ENCODE measurements at regions not wholly inside any gene's neighbourhood (a gene's known extent, or its start where the extent isn't known, plus 50 kb on each side); places are given as distances from the start of the nearest gene placed in this dataset.

GRCh38 chr18:61091379-61091778 lies 241.9 kb upstream of the CDH20 start:
- DNase-seq: no peak

GRCh38 chr18:61093965-61094364 lies 239.3 kb upstream of the CDH20 start:
- DNase-seq: no peak

DNA sequence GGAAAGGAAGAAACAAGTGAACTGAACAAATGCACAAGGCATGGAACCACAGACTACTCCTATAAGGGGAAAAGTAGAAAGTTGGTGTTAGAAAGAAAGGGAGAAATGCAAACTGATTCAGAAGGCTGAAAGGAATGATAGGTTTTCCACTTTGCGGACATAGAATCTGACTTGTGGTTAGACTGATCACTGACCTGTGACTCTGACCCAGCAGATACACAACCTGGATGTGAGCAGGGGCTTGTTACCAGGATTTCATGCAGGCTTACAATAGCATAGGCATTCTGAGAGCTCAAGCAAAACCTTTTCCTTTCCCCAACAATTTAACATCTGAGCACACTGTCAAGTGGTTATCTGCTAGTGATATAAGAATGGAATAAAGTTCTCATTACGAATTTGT lies 237.0 kb upstream of the CDH20 start:
- DNase-seq: no peak

- no peak for DNase-seq
Measured at GRCh38 chr18:61107113-61107512, 226.1 kb upstream of the CDH20 start.

DNA sequence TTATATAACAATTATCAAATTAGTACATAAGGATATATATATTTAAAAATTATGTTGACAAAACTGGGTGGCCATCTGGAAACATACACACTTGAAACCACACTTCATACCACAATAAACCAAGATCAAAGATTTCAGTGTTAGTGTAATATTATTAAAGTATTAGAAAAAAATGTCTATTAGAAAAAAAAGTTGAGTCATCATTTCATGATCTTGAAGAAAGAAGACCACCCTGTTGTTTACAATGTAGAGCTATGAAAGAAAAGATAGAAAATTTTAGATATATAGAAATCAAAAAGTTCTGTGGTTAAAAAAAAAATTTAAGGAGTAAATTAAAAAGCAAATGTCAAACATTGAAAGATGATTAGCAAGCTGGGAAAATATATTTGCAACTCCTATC lies 224.5 kb upstream of the CDH20 start:
- no peak for DNase-seq

DNA sequence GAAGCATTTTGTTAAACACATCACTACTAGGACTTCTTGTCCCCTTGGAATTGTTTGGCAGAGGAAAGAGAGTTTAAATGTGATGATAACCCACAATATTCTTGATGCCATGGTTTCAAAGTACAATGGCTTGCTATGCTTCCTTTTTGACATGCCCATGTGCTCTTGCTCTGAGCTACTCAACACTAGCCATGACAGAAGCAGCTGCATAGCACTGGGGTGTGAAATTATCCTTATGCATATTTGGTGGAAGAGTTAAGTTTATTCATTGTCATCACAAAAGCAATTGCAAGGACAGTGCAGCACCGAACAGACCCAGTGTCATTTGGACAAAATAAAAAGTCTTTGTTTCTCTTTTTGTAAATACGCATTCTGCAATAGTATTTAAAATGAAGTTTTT lies 209.9 kb upstream of the CDH20 start:
- no peak for DNase-seq

DNA sequence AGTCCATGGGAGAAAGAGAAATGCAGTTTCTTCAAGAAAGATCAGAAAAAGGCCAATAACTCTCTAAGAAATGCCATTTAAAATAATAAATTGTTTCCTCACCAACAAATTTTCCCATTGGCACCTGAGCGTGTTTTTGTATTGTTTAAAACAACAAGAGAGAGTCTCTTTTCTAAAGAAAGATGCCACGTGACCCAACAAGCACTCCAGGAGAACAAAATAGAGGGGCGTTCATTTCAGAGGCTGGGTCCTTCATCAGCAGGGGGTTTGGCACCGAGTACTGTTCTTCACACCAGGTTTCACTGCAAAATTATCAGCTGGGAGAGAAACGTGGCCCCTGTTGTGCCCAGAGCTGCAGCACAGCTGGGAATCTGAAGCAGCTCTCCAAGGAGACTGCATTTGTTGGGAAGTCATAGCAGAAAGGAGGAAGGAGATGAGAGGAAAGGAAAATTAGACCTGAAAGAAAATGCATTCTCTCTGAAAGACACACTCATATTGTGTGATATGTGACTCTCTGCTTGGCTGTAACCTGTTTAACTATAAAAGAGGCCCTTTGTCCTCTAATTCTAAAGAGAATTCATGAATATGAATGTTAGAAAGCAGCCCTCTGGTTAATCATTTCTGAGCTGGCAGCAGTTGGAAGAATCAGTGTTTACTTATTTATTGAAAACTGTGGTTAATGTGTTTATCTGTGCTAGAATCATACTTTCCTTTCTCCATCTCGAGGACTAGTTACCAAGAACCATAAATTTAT lies 205.3 kb upstream of the CDH20 start:
- no peak for DNase-seq

DNA sequence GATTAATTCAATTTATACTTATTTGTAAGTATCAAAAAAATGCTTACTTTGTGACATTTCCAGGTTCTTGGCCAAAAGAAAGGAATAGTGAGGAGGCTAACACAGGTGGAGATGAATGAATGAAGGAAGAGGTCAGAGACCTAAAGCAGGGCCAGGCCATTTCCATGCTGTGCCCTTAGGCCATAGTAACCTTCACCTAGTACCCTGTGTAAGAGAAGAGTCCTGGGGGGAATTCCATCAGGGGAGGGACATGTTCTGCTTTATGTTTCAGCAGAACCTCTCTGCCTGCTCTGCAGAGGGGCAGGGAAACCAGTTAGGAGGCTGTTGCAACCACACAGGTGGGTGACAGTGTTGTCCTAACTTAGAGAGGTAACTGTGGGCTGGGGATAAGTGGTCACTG lies 204.2 kb upstream of the CDH20 start:
- DNase-seq: no peak

DNA sequence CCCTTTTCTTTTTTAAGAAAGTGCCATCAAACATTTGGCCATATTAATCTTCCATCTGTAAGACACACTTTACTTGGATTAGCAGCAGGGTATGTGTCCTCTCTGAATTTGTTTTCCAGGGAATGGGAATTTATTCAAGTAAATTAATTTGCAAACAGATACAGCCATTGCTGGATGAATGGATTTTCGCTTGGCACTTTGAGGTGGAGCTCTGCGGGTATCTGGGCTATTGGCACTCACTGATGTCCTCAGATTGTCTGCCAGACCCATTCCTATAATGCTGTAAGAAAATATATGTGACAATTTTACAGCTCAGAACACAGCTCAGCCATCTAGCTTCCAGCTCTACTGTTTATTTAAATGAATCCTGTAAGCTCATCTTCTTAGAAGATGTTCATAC lies 201.2 kb upstream of the CDH20 start:
- DNase-seq: no peak

DNA sequence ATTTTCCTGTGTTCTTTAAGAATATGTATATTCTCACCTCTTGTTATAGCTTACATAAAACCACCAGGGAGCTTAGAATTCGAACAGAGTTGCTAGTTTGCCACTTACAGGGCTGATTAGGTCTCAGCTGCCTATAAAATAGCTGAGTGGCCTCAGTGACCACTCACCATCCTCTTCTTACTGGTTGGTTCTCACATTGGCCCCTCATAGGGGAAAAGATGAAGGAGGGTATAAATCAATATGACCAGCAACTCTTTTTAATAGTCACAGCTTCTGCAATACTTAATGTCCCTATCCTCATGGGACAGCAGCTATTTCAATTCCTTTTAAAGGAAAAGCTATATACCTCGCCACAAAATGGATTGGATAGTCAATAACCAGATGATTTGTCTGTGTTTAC lies 199.4 kb upstream of the CDH20 start:
- no peak for DNase-seq

GRCh38 chr18:61136711-61137251 lies 196.4 kb upstream of the CDH20 start:
- DNase-seq: no peak

DNA sequence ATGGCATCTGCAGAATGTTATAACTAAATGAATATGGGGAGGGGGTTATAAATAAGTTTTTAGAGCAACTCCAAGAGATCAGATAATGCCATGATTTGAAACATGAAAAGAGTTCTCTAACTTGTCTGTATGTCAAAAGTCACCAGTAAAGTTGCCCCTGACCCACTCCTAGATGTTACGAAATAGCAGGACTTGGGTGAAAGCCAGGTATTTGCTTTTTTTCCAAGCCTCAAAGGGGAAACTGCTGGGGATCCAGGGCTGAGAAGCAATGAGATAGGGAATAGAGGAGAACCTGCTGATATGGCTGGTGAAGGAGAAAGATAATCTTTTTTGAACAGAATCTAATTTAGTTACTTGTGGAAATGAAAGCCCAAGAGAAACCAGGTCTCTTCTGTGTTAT lies 191.5 kb upstream of the CDH20 start:
- no peak for DNase-seq

DNA sequence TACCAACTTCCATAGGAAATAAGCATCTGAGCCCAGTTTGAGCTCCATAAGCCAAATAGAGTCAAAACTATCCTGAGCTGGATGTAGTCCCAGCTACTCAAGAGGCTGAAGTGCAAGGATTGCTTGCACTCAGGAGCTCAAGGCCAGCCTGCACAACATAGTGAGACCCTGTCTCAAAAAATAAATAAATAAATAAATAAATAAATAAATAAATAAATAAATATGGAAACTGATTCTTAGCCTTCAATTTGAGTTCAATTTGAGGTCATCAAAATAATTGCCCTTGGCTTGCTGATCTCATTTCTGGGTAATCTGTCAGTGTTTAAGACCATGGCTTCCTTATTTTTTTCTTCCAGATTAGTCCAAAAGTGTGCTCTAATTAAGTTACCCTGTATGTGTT lies 184.9 kb upstream of the CDH20 start:
- no peak for DNase-seq

DNA sequence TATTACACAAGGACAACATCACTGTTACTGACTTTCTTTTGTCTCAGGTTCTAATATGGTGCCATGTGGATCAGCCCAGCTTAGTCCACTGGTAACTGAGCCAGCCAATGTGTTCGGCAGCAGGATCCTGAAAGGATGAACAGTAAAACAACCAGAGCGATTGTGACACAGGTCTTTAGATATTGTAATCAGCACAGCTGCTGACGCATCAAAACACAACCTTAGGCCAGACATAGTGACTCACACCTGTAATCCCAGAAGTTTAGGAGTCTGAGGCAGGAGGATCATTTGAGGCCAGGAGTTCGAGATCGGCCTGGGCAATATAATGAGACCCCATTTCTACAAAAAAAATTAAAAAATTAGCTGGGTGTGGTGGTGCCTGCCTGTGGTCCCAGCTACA lies 183.4 kb upstream of the CDH20 start:
- no peak for DNase-seq

- no peak for DNase-seq
Measured at GRCh38 chr18:61153571-61153970, 179.7 kb upstream of the CDH20 start.

GRCh38 chr18:61154866-61155265 lies 178.4 kb upstream of the CDH20 start:
- DNase-seq: no peak

GRCh38 chr18:61155586-61155985 lies 177.6 kb upstream of the CDH20 start:
- no peak for DNase-seq

DNA sequence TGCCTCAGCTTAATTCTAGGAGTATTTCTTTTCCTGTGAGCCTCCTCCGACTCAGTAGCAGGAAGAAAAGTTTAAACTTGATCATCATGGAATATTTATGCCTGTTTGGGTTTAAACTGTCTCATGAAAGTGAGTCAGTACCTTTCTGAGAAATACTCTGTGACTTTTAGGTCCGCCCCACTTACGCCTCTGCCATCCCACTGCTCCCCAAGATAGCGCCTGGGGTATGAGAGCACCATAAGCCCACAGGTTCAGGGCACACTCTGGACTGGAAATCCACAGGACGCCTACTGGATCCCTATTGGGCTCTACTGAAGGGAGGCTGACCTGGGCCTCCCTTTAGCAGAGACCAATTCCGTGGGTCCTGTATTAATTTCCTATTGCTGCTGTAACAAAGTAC lies 175.8 kb upstream of the CDH20 start:
- no peak for DNase-seq

GRCh38 chr18:61159246-61159645 lies 174.0 kb upstream of the CDH20 start:
- DNase-seq: no peak

DNA sequence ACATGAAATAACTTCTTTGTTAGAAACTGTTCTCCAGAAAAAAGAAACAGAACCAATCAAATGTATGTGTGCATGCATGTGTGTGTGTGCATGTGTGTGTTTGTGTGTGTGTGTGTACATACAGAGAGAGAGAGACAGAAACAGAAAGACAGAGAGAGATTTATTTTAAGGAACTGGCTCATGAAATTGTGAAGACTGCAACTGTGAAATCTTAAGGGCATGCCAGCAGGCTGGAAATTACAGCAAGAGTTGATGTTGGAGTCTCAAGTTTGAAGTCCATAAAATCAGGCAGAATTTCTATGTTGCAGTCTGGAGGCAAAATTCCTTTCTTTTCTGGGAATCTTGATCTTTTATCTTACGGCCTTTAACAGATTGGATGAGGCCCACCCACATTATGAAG lies 168.9 kb upstream of the CDH20 start:
- DNase-seq: no peak

- DNase-seq: no peak
Measured at GRCh38 chr18:61167902-61168301, 165.3 kb upstream of the CDH20 start.

DNA sequence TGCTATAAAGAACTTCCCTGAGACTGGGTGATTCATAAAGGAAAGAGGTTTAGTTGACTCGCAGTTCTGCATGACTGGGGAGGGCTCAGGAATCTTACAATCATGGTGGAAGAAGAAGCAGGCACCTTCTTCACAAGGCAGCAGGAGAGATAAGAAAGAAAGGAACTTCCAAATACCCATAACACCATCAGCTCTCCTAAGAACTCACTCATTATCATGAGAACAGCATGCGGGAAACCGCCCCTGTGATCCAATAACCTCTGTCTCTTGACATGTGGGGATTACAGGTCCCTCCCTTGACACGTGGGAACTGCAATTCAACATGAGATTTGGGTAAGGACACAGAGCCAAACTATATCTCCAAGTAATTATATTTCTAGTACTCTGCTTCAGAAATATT lies 163.8 kb upstream of the CDH20 start:
- DNase-seq: no peak

DNA sequence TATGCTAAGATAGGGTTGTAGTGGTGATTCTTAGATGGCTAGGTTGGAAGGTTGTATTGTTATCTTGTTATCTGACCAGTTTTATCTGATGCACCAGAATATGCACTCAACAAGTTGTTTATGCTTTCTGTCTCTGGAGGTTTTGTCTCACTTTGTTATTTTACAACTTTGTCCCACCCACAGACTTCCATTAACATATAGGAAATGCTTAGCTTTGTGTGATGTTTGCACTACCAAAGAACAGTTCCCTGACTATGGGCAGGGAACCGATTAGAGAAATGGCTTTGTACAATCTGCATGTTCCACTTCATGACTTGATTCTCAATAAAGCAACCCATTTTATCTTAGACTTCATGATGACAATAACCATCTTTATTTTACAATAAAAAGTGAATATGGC lies 160.6 kb upstream of the CDH20 start:
- DNase-seq: no peak

- DNase-seq: no peak
Measured at GRCh38 chr18:61173554-61173953, 159.7 kb upstream of the CDH20 start.

DNA sequence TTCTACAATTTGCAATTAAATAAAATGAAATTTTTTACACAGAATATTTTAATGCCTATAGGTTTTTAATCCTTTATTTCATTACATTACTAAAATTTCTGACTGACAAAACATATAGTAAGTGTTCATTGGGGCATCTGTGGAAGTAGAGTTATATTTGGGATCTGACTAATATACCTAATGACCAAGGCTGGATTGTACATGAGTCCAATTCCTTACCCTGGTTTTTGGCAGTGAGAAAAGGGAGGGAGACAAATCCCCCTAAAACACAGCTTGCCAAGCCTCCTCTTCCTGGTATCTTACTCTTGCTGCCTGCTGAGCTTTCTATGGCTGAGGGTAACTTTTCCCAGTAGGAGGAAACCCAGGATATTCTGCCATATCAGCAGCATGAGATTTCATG lies 149.4 kb upstream of the CDH20 start:
- peak; percentile 17 for DNase-seq
